Kidney (tissue), 13 donors: ENCODE measurements at regions not wholly inside any gene's neighbourhood (a gene's known extent, or its start where the extent isn't known, plus 50 kb on each side); places are given as distances from the start of the nearest gene placed in this dataset.
A peak's percentile ranks its signal among the peaks of the same experiment; 100 is the strongest.

Source experiments
- DNase-seq, 5 donors: peaks; one replicate each; pipeline ENCODE4 v3.0.0-alpha.2; 2013 to 2020
- FAIRE-seq: peaks from 2 replicates; lab custom pipeline; 2012; peaks lifted over from hg19 to GRCh38; lab: Jason Lieb, UNC
- H3K27ac ChIP-seq, 2 donors: one replicate each; pipeline ENCODE4 v1.7.0; 2013; ENCODE audit warnings: low read depth in 2 of 2, low read length in 2 of 2, inconsistent platforms in 1 of 2
- H3K27me3 ChIP-seq: one replicate; pipeline ENCODE4 v1.7.1; 2013; ENCODE audit warnings: low read length, inconsistent platforms; ENCODE audit not compliant: control insufficient read depth, insufficient read depth
- H3K36me3 ChIP-seq, 3 donors: one replicate each; pipeline versions ENCODE4 v1.7.0 to v1.7.1; 2013; ENCODE audit warnings: low read length in 3 of 3, control low read depth in 1 of 3, inconsistent platforms in 1 of 3; ENCODE audit not compliant: insufficient read depth in 3 of 3, control insufficient read depth in 2 of 3
- H3K4me1 ChIP-seq, 3 donors: one replicate each; pipeline versions ENCODE4 v1.7.0 to v1.7.1; 2013; ENCODE audit warnings: low read length in 3 of 3, inconsistent platforms in 1 of 3, low read depth in 1 of 3; ENCODE audit not compliant: control insufficient read depth in 2 of 3, insufficient read depth in 2 of 3
- H3K4me3 ChIP-seq, 3 donors: one replicate each; pipeline versions ENCODE4 v1.7.0 to v1.8.1; 2013; ENCODE audit warnings: low read length in 3 of 3, control low read depth in 1 of 3, inconsistent platforms in 1 of 3
- H3K9ac ChIP-seq, 3 donors: one replicate each; pipeline versions ENCODE4 v1.7.0 to v1.7.1; 2013; ENCODE audit warnings: low read length in 3 of 3, control low read depth in 1 of 3, inconsistent platforms in 1 of 3
- H3K9me3 ChIP-seq, 3 donors: one replicate each; pipeline versions ENCODE4 v1.7.0 to v1.7.1; 2013; ENCODE audit warnings: low read length in 3 of 3, control low read depth in 1 of 3, inconsistent platforms in 1 of 3; ENCODE audit not compliant: control insufficient read depth in 2 of 3, insufficient read depth in 1 of 3
- intact Hi-C: fragments of 100-400 bp; cut with DNase I; formaldehyde crosslinking; loops from one replicate; pipeline ENCODE4 v1.11.1; 2022
- TF ChIP-seq, protein P1 (sequence below): IDR thresholded peaks from 3 replicates; pipeline ENCODE4 v1.5.1; 2012; ENCODE audit warnings: mild to moderate bottlenecking, moderate library complexity, borderline replicate concordance; ENCODE audit not compliant: insufficient read depth; ENCODE audit errors: extremely low read depth
- donor health status: control.
- donor health status: control.
- donor health status: control.
- donor health status: control.
- donor health status: control.
- donor health status: DM: yes; HTN: yes; CAD: no.
- donor health status: Normal renal cell carcinoma (clear cell type).

- Histone ChIP-seq H3K4me1 (no peaks in the 10 kb centered on the region), H3K9me3 (no peaks in the 10 kb centered on the region), H3K9ac (no peak overlapping the region), H3K27me3 (no peaks in the 10 kb centered on the region), H3K27ac (no peak overlapping the region), H3K36me3 (no peaks in the 10 kb centered on the region), H3K4me3 (no peak overlapping the region)
- no peak for DNase-seq
- FAIRE-seq, result peak; percentile 50
- intact Hi-C loops, result no loop called here
- TF ChIP-seq, protein P1, sequence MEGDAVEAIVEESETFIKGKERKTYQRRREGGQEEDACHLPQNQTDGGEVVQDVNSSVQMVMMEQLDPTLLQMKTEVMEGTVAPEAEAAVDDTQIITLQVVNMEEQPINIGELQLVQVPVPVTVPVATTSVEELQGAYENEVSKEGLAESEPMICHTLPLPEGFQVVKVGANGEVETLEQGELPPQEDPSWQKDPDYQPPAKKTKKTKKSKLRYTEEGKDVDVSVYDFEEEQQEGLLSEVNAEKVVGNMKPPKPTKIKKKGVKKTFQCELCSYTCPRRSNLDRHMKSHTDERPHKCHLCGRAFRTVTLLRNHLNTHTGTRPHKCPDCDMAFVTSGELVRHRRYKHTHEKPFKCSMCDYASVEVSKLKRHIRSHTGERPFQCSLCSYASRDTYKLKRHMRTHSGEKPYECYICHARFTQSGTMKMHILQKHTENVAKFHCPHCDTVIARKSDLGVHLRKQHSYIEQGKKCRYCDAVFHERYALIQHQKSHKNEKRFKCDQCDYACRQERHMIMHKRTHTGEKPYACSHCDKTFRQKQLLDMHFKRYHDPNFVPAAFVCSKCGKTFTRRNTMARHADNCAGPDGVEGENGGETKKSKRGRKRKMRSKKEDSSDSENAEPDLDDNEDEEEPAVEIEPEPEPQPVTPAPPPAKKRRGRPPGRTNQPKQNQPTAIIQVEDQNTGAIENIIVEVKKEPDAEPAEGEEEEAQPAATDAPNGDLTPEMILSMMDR, result no peak
Measured at GRCh38 chr3:22923711-22924110, 279.4 kb upstream of the UBE2E2 start.

DNA sequence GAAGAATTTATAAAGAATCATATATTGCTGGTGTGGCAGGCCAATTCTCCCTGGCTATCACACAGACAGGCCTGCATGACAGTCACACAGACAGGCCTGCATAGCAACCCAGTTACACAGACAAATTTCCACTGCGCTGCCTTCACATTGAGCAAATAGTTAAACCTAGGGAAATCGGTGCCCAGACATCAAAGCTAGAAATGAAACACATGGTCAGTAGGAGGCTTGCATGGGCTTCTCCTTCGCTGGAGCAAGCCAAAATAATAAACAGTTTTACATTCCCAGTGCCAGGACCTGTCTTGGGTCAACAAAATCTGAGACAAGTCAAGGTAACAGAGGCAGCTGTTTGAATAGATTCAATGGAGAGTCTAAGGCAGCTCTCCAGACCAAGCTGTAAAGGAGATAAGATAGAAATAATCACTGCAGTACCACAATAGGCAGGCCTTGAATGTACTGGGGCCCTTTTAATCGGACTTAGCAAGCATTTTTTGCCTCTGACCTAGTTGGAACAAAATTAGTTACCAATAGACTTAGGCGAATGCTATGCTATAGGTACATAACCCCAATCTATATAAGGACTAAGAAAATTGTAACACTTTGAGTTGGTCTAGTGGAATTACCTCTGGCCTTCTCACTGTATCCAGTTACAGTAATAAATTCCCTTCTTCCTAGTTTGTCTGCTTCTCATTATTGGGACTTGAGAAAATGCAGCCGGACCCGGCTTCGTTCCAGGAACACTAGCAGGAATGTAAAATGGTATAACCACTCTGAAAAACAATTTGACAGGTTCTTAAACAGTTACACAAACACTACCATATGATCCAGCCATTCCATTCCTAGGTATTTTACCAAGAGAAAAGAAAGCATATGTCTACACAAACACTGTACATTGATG is 274.7 kb upstream of the UBE2E2 start:
- no peaks in the 10 kb centered on the region for H3K4me1 ChIP-seq
- no peak overlapping the region for H3K27ac ChIP-seq
- no peak overlapping the region for H3K9ac ChIP-seq
- no peaks in the 10 kb centered on the region for H3K9me3 ChIP-seq
- H3K27me3 ChIP-seq, result no peaks in the 10 kb centered on the region
- intact Hi-C loops, result no loop called here
- H3K4me3 ChIP-seq, result no peak overlapping the region
- H3K36me3 ChIP-seq, result no peaks in the 10 kb centered on the region
- TF ChIP-seq, protein P1, result no peak
- FAIRE-seq (no peak), DNase-seq (peak in 3 of 5 donors; percentile 50 to 84 (median 71))

GRCh38 chr3:22933051-22933840 is 269.9 kb upstream of the UBE2E2 start:
- FAIRE-seq (no peak), DNase-seq (peak in 1 of 5 donors; percentile 16)
- intact Hi-C loops, result no loop called here
- TF ChIP-seq, protein P1, result no peak
- H3K9me3 ChIP-seq, result no peaks in the 10 kb centered on the region
- H3K36me3 ChIP-seq, result no peaks in the 10 kb centered on the region
- no peak overlapping the region for H3K27ac ChIP-seq
- no peak overlapping the region for H3K4me3 ChIP-seq
- no peak overlapping the region for H3K9ac ChIP-seq
- no peaks in the 10 kb centered on the region for H3K4me1 ChIP-seq
- no peaks in the 10 kb centered on the region for H3K27me3 ChIP-seq
